Uterus (tissue), 3 donors: ENCODE measurements at regions not wholly inside any gene's neighbourhood (a gene's known extent, or its start where the extent isn't known, plus 50 kb on each side); places are given as distances from the start of the nearest gene placed in this dataset.
"Not testable (repeated sequence)": the region's sequence is repeated elsewhere in the genome, so short reads cannot be mapped to it uniquely, and the experiment has no call there.

Experiments used
- DNase-seq, 2 donors: peaks; one replicate each; pipeline ENCODE4 v3.0.0-alpha.2; 2019 to 2020
- H3K27ac ChIP-seq, 2 donors: fragments of 200-600 bp; sonication (generic); 1 replicate in 1 of 2; 2 replicates in 1 of 2; pipeline ENCODE4 v1.5.1; 2016 to 2018
- H3K27me3 ChIP-seq, 2 donors: fragments of 200-600 bp; sonication (generic); one replicate each; pipeline ENCODE4 v1.5.1; 2018 to 2019; ENCODE audit warnings: control low read depth in 1 of 2
- H3K36me3 ChIP-seq, 2 donors: fragments of 200-600 bp; sonication (generic); one replicate each; pipeline ENCODE4 v1.5.1; 2019; ENCODE audit warnings: control low read depth in 1 of 2
- H3K4me1 ChIP-seq, 2 donors: fragments of 200-600 bp; sonication (generic); one replicate each; pipeline ENCODE4 v1.5.1; 2018 to 2019; ENCODE audit warnings: control low read depth in 1 of 2
- H3K4me3 ChIP-seq, 2 donors: fragments of 200-600 bp; sonication (generic); 1 replicate in 1 of 2; 2 replicates in 1 of 2; pipeline ENCODE4 v1.5.1; 2018 to 2019; ENCODE audit warnings: mild to moderate bottlenecking in 1 of 2
- H3K9me3 ChIP-seq, 2 donors: fragments of 200-600 bp; sonication (generic); one replicate each; pipeline ENCODE4 v1.5.1; 2019; ENCODE audit warnings: control low read depth in 1 of 2
- CTCF ChIP-seq, 4 experiments: fragments of 200-600 bp in 2 of 4; fragments of 450-650 bp in 2 of 4; sonication (generic) in 2 of 4; IDR thresholded peaks; one replicate each; pipeline ENCODE4 v1.5.1; 2016 to 2019; ENCODE audit warnings: antibody characterized with exemption in 4 of 4, mild to moderate bottlenecking in 2 of 4, moderate library complexity in 1 of 4
- POLR2A ChIP-seq, 2 donors: fragments of 450-650 bp; IDR thresholded peaks; one replicate each; pipeline ENCODE4 v1.6.1; 2016; ENCODE audit warnings: antibody characterized with exemption in 2 of 2, mild to moderate bottlenecking in 1 of 2, moderate library complexity in 1 of 2
- intact Hi-C: fragments of 100-400 bp; cut with DNase I; formaldehyde crosslinking; loops from one replicate; pipeline ENCODE4 v1.15.1; 2023; ENCODE audit warnings: low total_unique reads
- donor health status: DM: yes; HTN: yes; CAD: no.

- DNase-seq: no peak
- H3K9me3 ChIP-seq: no peaks in the 10 kb centered on the region
- no peaks in the 10 kb centered on the region for H3K4me1 ChIP-seq
- H3K27me3 ChIP-seq: no peaks in the 10 kb centered on the region
- no peak overlapping the region for H3K4me3 ChIP-seq
- H3K36me3 ChIP-seq: no peaks in the 10 kb centered on the region
- TF ChIP-seq CTCF (IDR thresholded peaks at IDR 0.05): no peak
- no peak for TF ChIP-seq POLR2A (IDR thresholded peaks at IDR 0.05)
- intact Hi-C loops: no loop called here
- no peak overlapping the region for H3K27ac ChIP-seq
Measured at GRCh38 chr3:31114929-31115283, 220.4 kb upstream of the GADL1 start.

GRCh38 chr3:31115531-31115930, 221.1 kb upstream of the GADL1 start:
- H3K27me3 ChIP-seq, H3K27ac ChIP-seq, H3K9me3 ChIP-seq, H3K4me1 ChIP-seq, DNase-seq, H3K4me3 ChIP-seq, intact Hi-C loops, H3K36me3 ChIP-seq: not testable (repeated sequence)

- intact Hi-C loops: no loop called here
- Histone ChIP-seq H3K27me3 (no peaks in the 10 kb centered on the region), H3K4me1 (no peaks in the 10 kb centered on the region), H3K9me3 (no peaks in the 10 kb centered on the region), H3K4me3 (no peak overlapping the region), H3K27ac (no peak overlapping the region), H3K36me3 (no peaks in the 10 kb centered on the region)
- TF ChIP-seq CTCF (IDR thresholded peaks at IDR 0.05) (no peak), POLR2A (IDR thresholded peaks at IDR 0.05) (no peak)
- no peak for DNase-seq
Measured at GRCh38 chr3:31116651-31117050, 222.2 kb upstream of the GADL1 start.

GRCh38 chr3:31117854-31118253, 223.4 kb upstream of the GADL1 start:
- TF ChIP-seq POLR2A (IDR thresholded peaks at IDR 0.05): no peak
- no peak for TF ChIP-seq CTCF (IDR thresholded peaks at IDR 0.05)
- intact Hi-C loops: no loop called here
- DNase-seq: no peak

GRCh38 chr3:31124373-31124772, 229.9 kb upstream of the GADL1 start:
- no peak for DNase-seq
- Histone ChIP-seq H3K27me3 (no peaks in the 10 kb centered on the region), H3K36me3 (no peaks in the 10 kb centered on the region), H3K4me3 (no peak overlapping the region), H3K27ac (no peak overlapping the region), H3K9me3 (no peaks in the 10 kb centered on the region), H3K4me1 (no peaks in the 10 kb centered on the region)
- TF ChIP-seq POLR2A (IDR thresholded peaks at IDR 0.05): no peak
- TF ChIP-seq CTCF (IDR thresholded peaks at IDR 0.05): no peak
- intact Hi-C loops: no loop called here

More at GRCh38 chr3:31117854-31118253, 223.4 kb upstream of the GADL1 start:
- H3K36me3 ChIP-seq: no peaks in the 10 kb centered on the region
- no peaks in the 10 kb centered on the region for H3K27me3 ChIP-seq
- no peaks in the 10 kb centered on the region for H3K9me3 ChIP-seq
- no peak overlapping the region for H3K27ac ChIP-seq
- no peaks in the 10 kb centered on the region for H3K4me1 ChIP-seq
- no peak overlapping the region for H3K4me3 ChIP-seq

GRCh38 chr3:31125413-31126020, 231.1 kb upstream of the GADL1 start:
- TF ChIP-seq POLR2A (IDR thresholded peaks at IDR 0.05) (no peak), CTCF (IDR thresholded peaks at IDR 0.05) (no peak)
- no peak overlapping the region for H3K27ac ChIP-seq
- H3K4me3 ChIP-seq: no peak overlapping the region
- no peaks in the 10 kb centered on the region for H3K4me1 ChIP-seq
- H3K36me3 ChIP-seq: no peaks in the 10 kb centered on the region
- no peaks in the 10 kb centered on the region for H3K27me3 ChIP-seq
- intact Hi-C loops: no loop called here
- no peaks in the 10 kb centered on the region for H3K9me3 ChIP-seq
- no peak for DNase-seq
